ENCODE measurements at regions not wholly inside any gene's neighbourhood (a gene's known extent, or its start where the extent isn't known, plus 50 kb on each side); places are given as distances from the start of the nearest gene placed in this dataset.

- no peak for TF ChIP-seq EZH2phosphoT487 (IDR thresholded peaks at IDR 0.05; ENCODE audit: borderline replicate concordance, low read depth, low read length)
- TF ChIP-seq, protein P1, sequence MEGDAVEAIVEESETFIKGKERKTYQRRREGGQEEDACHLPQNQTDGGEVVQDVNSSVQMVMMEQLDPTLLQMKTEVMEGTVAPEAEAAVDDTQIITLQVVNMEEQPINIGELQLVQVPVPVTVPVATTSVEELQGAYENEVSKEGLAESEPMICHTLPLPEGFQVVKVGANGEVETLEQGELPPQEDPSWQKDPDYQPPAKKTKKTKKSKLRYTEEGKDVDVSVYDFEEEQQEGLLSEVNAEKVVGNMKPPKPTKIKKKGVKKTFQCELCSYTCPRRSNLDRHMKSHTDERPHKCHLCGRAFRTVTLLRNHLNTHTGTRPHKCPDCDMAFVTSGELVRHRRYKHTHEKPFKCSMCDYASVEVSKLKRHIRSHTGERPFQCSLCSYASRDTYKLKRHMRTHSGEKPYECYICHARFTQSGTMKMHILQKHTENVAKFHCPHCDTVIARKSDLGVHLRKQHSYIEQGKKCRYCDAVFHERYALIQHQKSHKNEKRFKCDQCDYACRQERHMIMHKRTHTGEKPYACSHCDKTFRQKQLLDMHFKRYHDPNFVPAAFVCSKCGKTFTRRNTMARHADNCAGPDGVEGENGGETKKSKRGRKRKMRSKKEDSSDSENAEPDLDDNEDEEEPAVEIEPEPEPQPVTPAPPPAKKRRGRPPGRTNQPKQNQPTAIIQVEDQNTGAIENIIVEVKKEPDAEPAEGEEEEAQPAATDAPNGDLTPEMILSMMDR (conservative IDR thresholded peaks at IDR 0.05; ENCODE audit: low read length): no peak
These were observed 69.7 kb upstream of the WWC2 start for GRCh38 chr4:183029365-183029764.

Measured in OCI-LY7 (cell line).